Stimulated activated CD8-positive, alpha-beta memory T cell treated with anti-CD3 and anti-CD28 coated beads, Interleukin-12 subunit alpha, Interleukin-12 subunit beta, amount 100 ng/mL, for 1 hour (primary cell): ENCODE measurements at regions not wholly inside any gene's neighbourhood (a gene's known extent, or its start where the extent isn't known, plus 50 kb on each side); places are given as distances from the start of the nearest gene placed in this dataset.
"Not testable (repeated sequence)": the region's sequence is repeated elsewhere in the genome, so short reads cannot be mapped to it uniquely, and the experiment has no call there.

ENCODE experiments used
- DNase-seq: peaks from one replicate; pipeline ENCODE4 v3.0.0-alpha.2; 2020; ENCODE audit warnings: low read depth

DNA sequence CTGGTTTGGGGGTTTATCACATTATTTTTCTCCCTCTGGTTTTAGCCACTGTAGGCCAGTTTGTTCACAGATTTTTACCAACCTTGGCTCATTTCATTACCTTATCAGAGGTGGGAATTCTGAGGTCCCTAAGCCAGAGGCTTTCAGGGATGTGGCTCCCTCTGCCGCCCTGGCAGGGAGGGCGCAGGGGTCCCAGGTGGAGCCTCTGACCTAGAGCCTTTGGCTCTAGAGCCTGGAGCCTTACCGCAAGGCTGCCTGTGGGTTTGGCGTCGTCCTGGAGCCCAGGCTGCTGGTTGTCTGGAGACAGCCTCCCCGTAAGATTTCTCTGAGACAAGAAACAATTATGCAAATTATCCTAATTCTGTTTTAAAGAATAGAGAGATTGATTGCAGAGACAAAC is 188.0 kb downstream of the LMLN start:
- not testable (repeated sequence) for DNase-seq

DNA sequence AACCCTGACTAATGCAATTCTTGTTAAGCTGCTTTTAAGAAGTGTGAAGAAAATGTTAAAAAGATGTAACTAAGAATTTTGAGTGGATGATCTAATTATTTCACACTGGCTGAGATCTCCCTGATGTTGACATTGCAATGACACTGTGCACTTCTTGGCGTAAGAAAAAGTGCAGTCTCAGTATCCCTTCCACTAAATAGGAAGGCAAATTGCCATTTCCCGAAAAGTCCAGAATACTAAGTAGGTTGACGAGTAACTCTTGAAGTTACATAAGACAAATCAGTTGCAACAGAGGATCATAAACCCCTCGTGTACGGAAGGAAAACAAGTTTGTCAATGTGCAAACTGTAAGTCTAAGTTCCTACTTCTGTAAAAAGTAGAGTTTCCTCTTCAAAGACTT is 189.9 kb downstream of the LMLN start:
- not testable (repeated sequence) for DNase-seq

DNA sequence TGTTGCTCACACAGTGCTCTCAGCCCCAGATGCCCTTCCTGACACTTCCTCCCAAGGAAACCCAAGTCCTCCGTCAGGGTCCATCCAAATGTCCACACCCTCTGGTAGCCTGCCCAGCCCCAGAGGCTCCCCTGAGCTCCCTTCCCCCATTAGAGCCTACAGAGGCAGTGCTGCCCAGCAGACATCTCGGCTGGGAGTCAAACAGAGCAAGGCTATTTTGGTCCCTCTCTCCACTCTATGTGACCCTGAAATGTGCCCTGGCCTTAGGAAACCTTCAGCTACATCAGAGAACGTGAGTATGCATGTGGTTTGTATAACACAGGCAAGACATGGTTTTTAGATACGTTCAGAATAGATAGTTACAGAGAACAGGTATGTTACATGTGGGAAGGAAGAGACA is 191.8 kb downstream of the LMLN start:
- not testable (repeated sequence) for DNase-seq

DNA sequence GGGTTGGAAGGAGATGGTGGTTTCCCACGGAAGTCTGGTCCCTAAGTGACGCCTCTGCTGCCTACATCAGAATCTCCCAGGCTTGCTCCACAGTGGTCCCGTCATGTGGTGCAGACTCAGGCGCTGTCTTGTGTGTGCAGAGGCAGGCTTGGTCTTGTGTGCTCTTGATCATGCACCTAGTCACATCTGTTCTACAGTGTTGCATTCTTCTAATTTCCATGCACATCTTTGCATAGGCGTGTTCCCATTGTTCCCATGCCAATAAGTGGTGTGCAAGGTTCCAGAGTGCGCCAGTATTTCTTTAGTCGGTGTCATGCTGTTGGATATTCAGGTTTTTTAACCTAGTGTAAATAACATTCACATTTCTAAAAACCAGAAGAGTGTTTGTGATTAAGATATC is 195.8 kb downstream of the LMLN start:
- DNase-seq, result not testable (repeated sequence)

DNA sequence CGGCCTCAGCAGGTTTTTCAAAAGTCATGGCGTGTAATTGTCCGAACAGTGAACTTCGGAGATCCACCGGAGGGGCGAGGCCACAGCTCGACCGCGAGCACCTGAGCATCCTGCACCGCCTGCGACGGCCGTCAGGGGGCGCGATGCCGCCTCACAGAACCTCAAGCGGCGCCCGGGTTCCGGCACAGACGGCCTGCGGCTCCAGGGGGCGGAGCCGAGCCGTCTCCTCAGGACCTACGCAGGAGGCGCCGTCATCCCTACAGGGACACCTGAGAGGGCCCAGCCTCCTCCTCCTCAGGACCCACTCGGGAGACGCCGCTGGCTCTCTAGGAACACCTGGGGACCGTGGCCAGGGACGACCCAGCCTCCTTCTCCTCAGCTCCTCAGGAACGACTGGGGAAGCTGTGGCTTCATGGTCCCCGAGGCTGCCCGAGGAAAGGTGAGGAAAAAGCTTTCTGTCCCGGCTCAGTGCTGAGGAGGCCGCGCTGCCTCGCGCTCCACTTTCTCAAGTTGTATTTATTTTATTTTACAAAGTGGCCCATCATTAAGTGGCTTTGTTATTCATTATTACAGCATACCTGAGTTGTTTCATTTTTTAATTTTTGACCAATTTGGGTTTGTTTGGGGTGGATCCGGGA is 197.3 kb downstream of the LMLN start:
- not testable (repeated sequence) for DNase-seq

DNA sequence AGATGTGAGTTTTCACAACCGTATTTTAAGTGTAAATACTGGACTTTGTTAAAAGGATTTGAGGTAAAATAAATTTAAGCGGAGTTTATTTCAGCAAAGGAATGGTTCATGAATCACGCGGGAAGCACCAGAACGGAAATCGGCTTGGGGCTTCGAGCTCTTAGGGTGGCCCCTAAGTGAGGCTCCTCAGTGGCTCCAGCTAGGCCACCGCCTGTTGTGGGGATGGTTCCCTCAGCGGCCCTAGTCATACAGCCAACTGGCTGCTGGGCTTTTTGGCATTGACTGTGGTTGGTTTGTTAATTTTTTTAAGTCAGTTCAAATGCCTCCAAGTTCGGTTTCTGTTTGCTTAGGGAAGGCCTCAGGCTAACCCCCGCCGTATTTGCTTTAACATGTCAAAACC is 198.0 kb downstream of the LMLN start:
- not testable (repeated sequence) for DNase-seq

DNA sequence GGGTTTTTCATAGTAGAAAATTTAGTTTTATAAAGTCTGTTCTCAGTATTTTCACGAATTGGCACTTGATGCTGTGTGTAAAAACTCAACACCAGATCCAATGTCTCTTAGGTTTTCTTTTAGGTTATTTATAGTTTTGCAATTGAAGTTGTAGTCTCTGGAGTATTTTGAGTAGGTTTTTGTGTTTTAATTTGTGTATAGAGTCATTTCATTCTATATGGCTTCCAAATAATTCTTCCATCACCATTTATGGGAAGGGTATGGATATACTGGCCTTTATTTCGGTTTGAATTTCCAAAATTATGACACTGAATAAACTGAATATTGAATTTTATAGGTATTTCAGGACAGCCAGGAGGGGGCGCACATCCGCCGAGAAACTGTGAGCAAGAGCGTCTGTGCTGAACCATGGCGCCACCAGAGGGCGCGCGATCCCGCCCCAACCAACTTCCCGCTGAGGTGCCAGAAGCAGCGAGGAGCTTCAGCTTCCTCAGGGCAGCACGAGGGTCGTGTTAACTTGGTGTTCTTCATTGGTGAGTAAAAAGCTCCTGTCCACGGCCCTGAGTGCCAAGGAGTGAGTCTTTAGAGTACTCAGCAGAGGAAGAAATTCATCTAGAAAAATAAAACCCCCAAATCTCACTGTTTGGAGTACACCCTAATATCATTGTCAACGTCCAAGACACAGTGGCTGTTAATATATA is 207.5 kb downstream of the LMLN start:
- DNase-seq, result peak; percentile 45

DNA sequence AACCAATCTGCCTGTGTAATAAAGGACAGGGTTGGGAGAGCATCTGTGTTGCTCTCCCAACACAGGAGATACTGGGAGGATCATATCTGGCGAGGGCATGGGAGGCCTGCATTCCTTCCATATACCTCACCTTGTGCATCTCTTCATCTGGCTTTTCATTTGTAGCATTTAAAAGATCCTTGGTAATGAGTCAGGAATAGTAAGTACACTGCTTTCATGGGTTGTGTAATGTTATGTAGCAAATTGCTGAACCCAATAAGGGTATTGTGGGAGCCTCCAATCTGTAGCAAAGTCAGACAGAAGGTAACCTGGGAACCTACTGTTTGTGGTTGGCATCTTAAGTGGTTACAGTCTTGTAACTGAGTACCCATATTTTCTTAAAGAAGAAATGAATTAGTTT is 210.8 kb downstream of the LMLN start:
- not testable (repeated sequence) for DNase-seq

DNA sequence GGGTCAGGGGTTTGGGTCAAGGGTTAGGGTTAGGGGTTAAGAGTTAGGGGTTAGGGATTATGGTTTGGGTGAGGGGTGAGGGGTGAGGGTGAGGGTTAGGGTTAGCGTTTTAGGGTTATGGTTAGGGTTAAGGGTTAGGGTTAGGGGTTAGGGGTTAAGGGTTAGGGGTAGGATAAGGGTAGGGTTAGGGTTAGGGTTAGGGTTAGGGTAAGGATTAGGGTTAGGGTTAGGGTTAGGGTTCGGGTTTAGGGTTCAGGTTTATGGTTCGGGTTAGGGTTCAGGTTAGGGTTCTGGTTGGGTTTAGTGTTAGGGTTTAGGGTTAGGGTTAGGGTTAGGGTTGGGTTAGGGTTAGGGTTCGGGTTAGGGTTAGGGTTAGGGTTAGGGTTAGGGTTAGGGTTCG is 213.1 kb downstream of the LMLN start:
- DNase-seq, result not testable (repeated sequence)

DNA sequence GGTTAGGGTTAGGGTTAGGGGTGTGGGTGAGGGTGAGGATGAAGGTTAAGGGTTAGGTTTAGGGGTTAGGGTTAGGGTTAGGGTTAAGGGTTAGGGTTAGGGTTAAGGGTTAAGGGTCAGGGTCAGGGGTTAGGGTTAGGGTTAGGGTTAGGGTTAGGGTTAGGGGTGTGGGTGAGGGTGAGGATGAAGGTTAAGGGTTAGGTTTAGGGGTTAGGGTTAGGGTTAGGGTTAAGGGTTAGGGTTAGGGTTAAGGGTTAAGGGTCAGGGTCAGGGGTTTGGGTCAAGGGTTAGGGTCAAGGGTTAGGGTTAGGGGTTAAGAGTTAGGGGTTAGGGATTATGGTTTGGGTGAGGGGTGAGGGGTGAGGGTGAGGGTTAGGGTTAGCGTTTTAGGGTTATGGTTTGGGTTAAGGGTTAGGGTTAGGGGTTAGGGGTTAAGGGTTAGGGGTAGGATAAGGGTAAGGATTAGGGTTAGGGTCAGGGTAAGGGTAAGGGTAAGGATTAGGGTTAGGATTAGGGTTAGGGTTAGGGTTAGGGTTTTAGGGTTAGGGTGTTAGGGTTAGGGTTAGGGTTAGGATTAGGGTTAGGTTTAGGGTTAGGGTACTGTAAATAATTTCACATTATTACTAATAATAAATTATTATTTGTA is 214.0 kb downstream of the LMLN start:
- DNase-seq, result not testable (repeated sequence)
